WTC11 (cell line): ENCODE measurements at regions not wholly inside any gene's neighbourhood (a gene's known extent, or its start where the extent isn't known, plus 50 kb on each side); places are given as distances from the start of the nearest gene placed in this dataset.

ENCODE experiments used
- ATF1 ChIP-seq: sonication (generic); formaldehyde crosslinking; IDR thresholded peaks from 2 replicates; pipeline ENCODE4 v1.8.1; 2023; ENCODE audit warnings: mild to moderate bottlenecking, moderate library complexity, missing genetic modification reagents
- ESRRA ChIP-seq: sonication (generic); formaldehyde crosslinking; IDR thresholded peaks from 2 replicates; pipeline ENCODE4 v1.8.1; 2022; ENCODE audit warnings: mild to moderate bottlenecking, missing genetic modification reagents, borderline replicate concordance
- ZNF232 ChIP-seq: sonication (generic); formaldehyde crosslinking; IDR thresholded peaks from 2 replicates; pipeline ENCODE4 v1.8.0; 2022; ENCODE audit warnings: mild to moderate bottlenecking, missing genetic modification reagents
- TF ChIP-seq, protein P1 (sequence below): sonication (generic); formaldehyde crosslinking; IDR thresholded peaks from 2 replicates; pipeline ENCODE4 v1.8.1; 2023; ENCODE audit warnings: mild to moderate bottlenecking, missing genetic modification reagents
- TF ChIP-seq, protein P2 (sequence below): fragments of 200-600 bp; IDR thresholded peaks from 2 replicates; pipeline ENCODE4 v1.8.0; 2022; ENCODE audit warnings: antibody characterized with exemption

DNA sequence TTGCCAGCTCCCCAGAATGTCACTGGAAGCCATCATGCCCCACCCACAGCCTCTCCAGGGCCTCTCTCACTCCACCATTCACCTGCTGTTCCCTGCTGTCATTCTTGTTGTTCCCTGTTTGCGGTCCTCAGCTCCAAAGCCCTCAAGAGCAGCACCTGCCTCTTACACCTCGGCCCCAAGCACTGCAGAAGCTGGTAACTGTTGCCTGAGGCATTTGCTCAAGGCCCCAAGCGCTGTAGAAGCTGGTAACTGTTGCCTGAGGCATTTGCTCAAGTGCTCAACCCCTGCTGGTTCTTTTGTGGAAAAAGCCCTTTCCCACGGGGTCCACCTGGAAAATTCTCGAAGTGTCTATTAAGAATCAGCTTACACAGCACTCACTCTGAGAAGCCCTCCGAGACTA, 78.0 kb downstream of the ARL6IP4 start:
- TF ChIP-seq, protein P1, sequence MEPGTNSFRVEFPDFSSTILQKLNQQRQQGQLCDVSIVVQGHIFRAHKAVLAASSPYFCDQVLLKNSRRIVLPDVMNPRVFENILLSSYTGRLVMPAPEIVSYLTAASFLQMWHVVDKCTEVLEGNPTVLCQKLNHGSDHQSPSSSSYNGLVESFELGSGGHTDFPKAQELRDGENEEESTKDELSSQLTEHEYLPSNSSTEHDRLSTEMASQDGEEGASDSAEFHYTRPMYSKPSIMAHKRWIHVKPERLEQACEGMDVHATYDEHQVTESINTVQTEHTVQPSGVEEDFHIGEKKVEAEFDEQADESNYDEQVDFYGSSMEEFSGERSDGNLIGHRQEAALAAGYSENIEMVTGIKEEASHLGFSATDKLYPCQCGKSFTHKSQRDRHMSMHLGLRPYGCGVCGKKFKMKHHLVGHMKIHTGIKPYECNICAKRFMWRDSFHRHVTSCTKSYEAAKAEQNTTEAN (CRISPR knock-in tag) = no peak
- TF ChIP-seq, protein P2, sequence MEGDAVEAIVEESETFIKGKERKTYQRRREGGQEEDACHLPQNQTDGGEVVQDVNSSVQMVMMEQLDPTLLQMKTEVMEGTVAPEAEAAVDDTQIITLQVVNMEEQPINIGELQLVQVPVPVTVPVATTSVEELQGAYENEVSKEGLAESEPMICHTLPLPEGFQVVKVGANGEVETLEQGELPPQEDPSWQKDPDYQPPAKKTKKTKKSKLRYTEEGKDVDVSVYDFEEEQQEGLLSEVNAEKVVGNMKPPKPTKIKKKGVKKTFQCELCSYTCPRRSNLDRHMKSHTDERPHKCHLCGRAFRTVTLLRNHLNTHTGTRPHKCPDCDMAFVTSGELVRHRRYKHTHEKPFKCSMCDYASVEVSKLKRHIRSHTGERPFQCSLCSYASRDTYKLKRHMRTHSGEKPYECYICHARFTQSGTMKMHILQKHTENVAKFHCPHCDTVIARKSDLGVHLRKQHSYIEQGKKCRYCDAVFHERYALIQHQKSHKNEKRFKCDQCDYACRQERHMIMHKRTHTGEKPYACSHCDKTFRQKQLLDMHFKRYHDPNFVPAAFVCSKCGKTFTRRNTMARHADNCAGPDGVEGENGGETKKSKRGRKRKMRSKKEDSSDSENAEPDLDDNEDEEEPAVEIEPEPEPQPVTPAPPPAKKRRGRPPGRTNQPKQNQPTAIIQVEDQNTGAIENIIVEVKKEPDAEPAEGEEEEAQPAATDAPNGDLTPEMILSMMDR = no peak
- no peak for TF ChIP-seq ATF1
- TF ChIP-seq ESRRA = no peak
- TF ChIP-seq ZNF232 (CRISPR knock-in tag) = no peak
